HepG2 (cell line): ENCODE measurements at regions not wholly inside any gene's neighbourhood (a gene's known extent, or its start where the extent isn't known, plus 50 kb on each side); places are given as distances from the start of the nearest gene placed in this dataset.

Experiments
- CEBPZ ChIP-seq: IDR thresholded peaks from 2 replicates; pipeline ENCODE4 v1.6.1; 2012; ENCODE audit warnings: low read length, improper control_type of control experiment
- PAX8 ChIP-seq: sonication (generic); formaldehyde crosslinking; IDR thresholded peaks from 2 replicates; pipeline ENCODE4 v1.8.0; 2022; ENCODE audit warnings: mild to moderate bottlenecking, missing genetic modification reagents, borderline replicate concordance
- POLR2AphosphoS5 ChIP-seq: IDR thresholded peaks from 2 replicates; pipeline ENCODE4 v1.6.1; 2012; ENCODE audit warnings: low read depth, low read length
- YEATS4 ChIP-seq: sonication (generic); formaldehyde crosslinking; IDR thresholded peaks from 2 replicates; pipeline ENCODE4 v1.4.0; 2020; ENCODE audit warnings: missing genetic modification reagents, borderline replicate concordance
- ZBTB2 ChIP-seq: sonication (generic); formaldehyde crosslinking; IDR thresholded peaks from 2 replicates; pipeline ENCODE4 v1.8.0; 2022; ENCODE audit warnings: low read depth, missing genetic modification reagents
- ZBTB33 ChIP-seq: sonication (generic); formaldehyde crosslinking; IDR thresholded peaks from 2 replicates; pipeline ENCODE4 v1.4.0; 2020; ENCODE audit warnings: missing genetic modification reagents
- ZBTB43 ChIP-seq: sonication (generic); formaldehyde crosslinking; conservative IDR thresholded peaks from 2 replicates; pipeline ENCODE4 v1.4.0; 2020; ENCODE audit warnings: missing genetic modification reagents
- ZNF33B ChIP-seq: sonication (generic); formaldehyde crosslinking; IDR thresholded peaks from 2 replicates; pipeline ENCODE4 v1.5.1; 2020; ENCODE audit warnings: mild to moderate bottlenecking, missing genetic modification reagents
- ZNF362 ChIP-seq: sonication (generic); formaldehyde crosslinking; IDR thresholded peaks from 2 replicates; pipeline ENCODE4 v1.4.0; 2020; ENCODE audit warnings: missing genetic modification reagents, mild to moderate bottlenecking, borderline replicate concordance
- ZNF407 ChIP-seq: sonication (generic); formaldehyde crosslinking; IDR thresholded peaks from one replicate; pipeline ENCODE4 v1.5.1; 2020; ENCODE audit warnings: mild to moderate bottlenecking, missing genetic modification reagents; ENCODE audit errors: not compliant biosample characterization
- ZNF431 ChIP-seq: sonication (generic); formaldehyde crosslinking; IDR thresholded peaks from 2 replicates; pipeline ENCODE4 v1.9.0; 2022; ENCODE audit warnings: missing genetic modification reagents, low read depth, mild to moderate bottlenecking, borderline replicate concordance
- ZNF746 ChIP-seq: sonication (generic); formaldehyde crosslinking; IDR thresholded peaks from 2 replicates; pipeline ENCODE4 v1.8.0; 2022; ENCODE audit warnings: mild to moderate bottlenecking, missing genetic modification reagents

GRCh38 chrX:64782923-64783322 is 193.3 kb downstream of the ZC4H2 start:
- TF ChIP-seq YEATS4 (CRISPR knock-in tag) (no peak), ZBTB2 (CRISPR knock-in tag) (no peak), ZNF746 (CRISPR knock-in tag) (no peak), ZNF33B (no peak), ZNF431 (CRISPR knock-in tag) (no peak), ZBTB43 (CRISPR knock-in tag) (no peak), ZBTB33 (CRISPR knock-in tag) (no peak), ZNF407 (CRISPR knock-in tag) (no peak), PAX8 (CRISPR knock-in tag) (no peak), CEBPZ (no peak), POLR2AphosphoS5 (no peak), ZNF362 (no peak)
